Ecto neural progenitor cell (in vitro differentiated cells): ENCODE measurements at regions not wholly inside any gene's neighbourhood (a gene's known extent, or its start where the extent isn't known, plus 50 kb on each side); places are given as distances from the start of the nearest gene placed in this dataset.

Experiments used
- DNase-seq: peaks from one replicate; pipeline ENCODE4 v3.0.0-alpha.2; 2018; ENCODE audit warnings: low spot score

DNA sequence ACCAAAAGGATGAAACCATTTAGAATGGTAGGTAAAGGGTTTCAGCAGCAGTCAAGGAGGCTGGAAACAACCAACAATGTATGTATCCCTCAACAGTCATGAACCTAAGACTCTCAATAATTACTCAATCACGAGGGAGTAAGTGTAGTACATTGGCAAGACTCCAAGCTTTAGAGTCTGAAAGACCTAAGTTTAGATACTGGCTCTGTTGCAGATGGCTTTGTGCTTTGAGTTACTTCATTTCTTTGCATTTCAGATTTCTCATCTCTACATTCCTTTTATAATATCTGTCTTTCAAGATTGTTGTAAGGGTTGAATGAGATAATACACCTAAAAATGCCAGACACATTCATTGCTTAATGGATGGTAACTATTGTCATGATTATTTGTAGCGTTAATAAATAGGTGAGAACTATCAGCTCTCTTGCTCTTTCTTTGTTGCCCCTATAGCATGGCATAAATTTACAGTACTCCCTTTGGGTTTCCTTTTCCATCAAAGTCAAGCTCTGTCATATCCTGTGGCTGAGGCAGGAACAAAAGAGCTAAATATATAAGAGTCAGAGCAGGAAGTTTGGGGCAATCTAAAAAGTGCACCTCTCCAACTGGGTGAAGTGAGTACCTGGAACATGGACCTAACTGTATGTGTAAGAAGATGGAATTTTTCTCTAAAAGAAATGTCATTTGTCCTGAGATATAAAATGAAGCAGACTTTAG lies 228.2 kb upstream of the ZC3H12C start:
- no peak for DNase-seq

DNA sequence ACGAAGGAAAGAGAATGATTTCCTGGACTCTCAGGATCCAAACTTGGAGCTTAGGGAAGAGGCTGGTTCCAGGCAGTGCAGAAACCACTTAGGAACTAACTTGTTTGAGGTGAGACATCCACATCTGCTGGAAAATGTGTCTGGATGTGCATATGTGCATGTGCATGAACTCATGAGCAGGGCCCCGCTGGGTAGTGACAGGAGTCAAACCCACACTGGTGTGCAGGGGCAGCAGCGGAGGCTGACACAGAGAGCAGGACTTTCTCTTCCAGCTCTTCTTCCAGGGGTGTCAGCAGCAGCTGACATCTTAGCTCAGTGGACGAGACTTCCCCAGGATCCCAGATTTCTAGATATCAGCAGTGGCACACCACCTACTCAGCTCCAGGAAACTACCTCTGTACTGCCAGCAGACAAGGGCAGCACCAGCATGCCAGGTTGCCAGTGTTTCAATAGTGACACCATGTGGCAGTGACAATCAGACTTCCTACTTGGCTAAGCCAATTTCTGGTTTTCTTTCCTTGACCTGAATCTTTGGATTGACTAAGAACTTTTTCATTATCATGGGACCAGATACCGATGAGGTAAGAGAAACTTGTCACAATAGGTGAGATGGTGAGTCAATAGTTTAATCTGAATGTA lies 227.5 kb upstream of the ZC3H12C start:
- no peak for DNase-seq

DNA sequence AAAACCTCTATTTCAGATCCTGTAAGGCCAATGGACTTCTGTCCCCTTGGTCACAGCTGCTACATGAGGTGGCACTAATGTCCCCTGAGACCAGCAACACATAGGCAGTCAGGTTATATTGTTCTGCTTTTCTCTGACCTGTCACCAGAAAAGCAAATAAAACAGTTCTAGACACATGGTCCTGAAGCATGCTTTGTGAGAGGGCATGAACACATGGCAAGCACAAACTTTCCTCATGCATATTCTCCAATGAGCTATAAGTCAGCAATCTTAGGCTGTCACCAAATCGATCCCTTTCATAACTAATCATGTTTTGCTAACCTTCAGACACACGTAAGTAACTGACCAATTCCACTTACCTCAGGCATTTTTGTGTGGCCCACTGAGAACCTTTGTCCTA lies 225.4 kb upstream of the ZC3H12C start:
- DNase-seq = no peak

GRCh38 chr11:109869536-109869935 lies 223.7 kb upstream of the ZC3H12C start:
- no peak for DNase-seq

- DNase-seq = no peak
Measured at GRCh38 chr11:109870297-109870696, 222.9 kb upstream of the ZC3H12C start.

GRCh38 chr11:109877043-109877442 lies 216.1 kb upstream of the ZC3H12C start:
- DNase-seq = no peak

DNA sequence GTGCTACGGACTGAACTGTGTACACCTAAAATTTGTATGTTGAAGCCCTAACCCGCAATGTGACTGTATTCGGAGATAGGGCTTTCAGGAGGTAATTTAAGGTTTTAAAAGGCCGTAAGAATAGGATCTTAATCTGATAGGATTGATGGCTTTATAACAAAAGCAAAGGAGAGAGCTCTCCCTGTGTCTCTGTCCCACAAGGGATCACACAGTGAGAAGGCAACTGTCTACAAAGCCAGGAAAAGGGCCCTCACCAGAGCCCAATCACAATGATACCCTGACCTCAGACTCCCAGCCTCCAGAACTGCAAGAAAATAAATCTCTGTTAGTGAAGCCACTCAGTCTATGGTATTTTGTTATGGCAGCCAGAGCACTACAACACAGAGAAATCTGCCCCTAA lies 208.7 kb upstream of the ZC3H12C start:
- no peak for DNase-seq

- no peak for DNase-seq
Measured at GRCh38 chr11:109885006-109885405, 208.2 kb upstream of the ZC3H12C start.

GRCh38 chr11:109892321-109892794 lies 200.8 kb upstream of the ZC3H12C start:
- no peak for DNase-seq

DNA sequence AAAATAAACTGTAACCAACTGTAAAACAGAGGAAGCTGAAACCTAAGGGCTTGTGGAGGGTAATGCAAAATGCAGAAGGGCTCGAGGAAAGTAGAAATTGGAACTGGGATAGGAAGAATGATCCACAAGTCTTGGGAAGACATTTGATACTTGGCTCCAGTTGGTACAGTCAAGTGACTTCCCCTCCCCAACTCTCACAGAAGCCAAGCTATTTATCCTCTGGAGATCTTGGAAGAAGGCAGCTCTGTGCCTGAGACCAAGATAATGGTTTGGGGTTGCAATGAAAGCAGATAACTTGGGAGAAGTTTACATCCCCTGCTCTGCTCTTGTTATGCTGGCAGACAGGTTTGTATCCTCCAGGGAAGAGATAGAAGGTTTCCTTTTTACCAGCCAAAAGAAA lies 198.9 kb upstream of the ZC3H12C start:
- no peak for DNase-seq

- DNase-seq = no peak
Measured at GRCh38 chr11:109898592-109898991, 194.6 kb upstream of the ZC3H12C start.

GRCh38 chr11:109902764-109903433 lies 190.3 kb upstream of the ZC3H12C start:
- DNase-seq = no peak

- DNase-seq = no peak
Measured at GRCh38 chr11:109911488-109911887, 181.7 kb upstream of the ZC3H12C start.

DNA sequence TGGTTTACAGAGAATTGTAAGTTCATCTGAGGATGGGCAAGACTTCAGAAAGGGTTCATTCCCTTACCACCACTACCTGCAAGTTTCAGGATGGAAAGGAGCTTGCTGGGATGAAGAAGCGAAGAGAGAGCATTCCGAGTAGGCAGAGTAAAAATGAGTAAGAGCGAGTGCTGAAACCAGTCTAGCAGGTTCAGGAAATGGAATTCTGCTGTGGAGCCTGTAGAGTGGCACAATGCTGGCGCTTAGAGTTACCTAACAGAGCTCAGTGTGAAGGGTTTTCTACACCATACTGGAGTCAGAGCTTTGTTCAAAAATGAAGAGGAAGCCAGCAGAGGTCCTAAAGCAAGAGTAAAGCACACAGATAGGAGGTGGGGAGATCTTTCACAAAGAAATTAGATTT lies 179.2 kb upstream of the ZC3H12C start:
- DNase-seq = no peak

DNA sequence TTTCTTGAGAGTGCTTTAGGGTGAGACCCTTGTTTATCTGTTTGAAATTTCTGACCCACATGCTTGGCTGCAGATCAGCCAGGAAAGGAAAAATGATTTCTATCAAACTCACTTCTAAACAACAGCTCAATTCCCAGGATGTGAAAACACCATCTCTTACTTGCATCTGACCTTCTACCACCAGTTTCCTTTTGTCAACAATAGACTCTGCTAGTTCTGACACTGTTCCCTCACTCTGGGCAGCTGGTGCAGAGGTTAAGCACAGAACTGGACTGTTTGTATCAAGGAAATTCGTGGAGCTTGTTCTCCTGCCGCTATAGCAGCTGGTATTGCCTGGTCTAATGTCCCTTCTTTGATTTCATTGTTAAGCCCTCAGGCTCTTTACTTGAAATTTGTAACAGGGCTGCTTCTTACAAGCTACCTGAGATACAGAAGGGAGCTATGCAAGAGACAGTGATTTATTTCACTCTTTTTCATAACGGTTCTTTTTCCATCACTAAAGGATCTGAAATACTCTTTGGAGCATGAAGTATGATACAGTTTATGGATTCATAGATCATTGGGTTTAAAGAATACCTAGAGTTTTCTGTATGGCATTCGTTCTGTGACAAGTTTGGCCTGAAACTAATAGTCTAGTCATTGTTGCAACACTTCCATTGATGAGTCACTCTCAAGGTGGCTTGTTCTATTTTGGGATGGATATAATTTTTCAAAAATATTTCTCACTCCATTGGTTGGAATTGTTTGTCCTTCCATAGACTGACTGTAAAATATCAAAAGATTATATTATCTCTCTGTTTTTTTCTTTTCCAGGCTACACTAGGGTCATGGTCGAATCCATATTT lies 178.2 kb upstream of the ZC3H12C start:
- DNase-seq = no peak

DNA sequence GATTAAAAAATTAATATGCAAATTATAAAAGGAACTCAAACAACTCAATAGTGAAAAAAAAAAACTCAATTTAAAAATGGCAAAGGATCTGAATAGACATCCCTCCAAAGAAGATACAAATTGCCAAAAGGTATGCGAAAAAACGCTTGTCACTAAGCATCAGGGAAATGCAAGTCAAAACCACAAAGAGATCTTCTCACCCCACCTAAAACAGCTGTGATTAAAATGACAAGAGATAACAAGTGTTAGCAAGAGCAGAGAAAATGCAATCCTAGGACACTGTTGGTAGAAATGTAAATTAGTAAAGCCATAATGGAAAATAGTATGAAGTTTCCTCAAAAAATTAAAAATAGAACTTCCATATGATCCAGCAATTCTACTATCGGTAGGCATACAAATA lies 166.3 kb upstream of the ZC3H12C start:
- DNase-seq = no peak

DNA sequence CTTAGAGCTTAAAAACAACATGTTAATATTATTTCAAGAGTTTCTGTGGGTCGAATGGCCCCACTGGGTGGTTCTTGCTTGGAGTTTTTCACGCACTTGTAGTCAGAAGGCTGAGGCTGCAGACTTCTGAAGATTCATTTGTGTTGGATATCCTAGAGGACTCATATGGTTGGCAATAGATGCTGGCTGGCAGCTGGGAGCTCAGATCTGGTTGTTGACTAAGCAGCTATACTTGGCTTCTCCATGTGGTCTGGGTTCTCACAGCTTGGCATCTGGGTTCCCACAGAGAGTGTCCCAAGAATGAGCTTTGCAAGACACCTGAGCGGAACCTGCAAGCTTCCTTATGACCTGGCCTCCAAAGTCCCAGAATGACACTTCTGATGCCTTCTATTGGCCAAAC lies 163.9 kb upstream of the ZC3H12C start:
- DNase-seq = no peak

- DNase-seq = no peak
Measured at GRCh38 chr11:109933126-109933525, 160.1 kb upstream of the ZC3H12C start.

- no peak for DNase-seq
Measured at GRCh38 chr11:109934151-109934550, 159.0 kb upstream of the ZC3H12C start.

DNA sequence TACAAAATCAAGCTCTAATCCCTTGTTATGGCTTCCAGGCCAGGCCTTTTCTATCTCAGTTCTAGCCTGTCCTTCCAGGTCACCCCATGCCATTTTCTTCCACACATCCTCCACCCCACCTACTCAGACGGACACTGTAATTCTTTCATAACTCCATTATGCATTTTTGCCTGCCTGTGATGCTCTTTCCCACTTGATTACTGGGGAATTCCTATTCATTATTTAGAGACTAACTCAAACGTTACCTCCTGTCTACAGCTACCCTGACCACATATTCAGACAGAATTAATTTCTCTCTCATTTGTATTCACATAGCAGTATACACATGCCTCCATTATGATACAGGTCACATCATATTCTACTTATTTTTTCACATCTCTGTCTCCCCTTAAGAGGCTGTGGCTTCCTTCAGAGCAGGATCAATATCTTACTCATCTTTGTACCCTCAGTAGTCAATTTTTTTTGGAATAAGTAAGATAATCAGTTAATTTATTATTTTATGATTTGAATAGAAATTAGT lies 156.5 kb upstream of the ZC3H12C start:
- no peak for DNase-seq

DNA sequence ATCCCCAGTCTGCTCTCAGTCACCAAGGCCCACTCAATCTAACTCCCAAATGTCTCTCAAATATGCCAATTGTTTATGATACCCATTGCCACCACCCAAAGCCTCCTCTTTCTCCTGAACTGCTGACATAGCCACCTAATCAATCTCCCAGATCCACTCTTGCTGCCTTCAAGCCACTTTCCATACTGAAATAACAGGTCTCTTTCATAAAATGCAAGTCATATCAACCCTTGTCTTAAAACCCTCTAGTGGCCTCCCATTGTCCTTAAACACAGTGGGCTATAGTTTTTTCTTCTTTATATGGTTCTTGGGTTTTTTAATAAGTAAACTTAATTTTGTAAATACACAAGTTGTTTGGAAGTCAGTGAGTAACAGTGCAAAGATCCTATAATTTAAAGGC lies 155.2 kb upstream of the ZC3H12C start:
- DNase-seq = no peak

DNA sequence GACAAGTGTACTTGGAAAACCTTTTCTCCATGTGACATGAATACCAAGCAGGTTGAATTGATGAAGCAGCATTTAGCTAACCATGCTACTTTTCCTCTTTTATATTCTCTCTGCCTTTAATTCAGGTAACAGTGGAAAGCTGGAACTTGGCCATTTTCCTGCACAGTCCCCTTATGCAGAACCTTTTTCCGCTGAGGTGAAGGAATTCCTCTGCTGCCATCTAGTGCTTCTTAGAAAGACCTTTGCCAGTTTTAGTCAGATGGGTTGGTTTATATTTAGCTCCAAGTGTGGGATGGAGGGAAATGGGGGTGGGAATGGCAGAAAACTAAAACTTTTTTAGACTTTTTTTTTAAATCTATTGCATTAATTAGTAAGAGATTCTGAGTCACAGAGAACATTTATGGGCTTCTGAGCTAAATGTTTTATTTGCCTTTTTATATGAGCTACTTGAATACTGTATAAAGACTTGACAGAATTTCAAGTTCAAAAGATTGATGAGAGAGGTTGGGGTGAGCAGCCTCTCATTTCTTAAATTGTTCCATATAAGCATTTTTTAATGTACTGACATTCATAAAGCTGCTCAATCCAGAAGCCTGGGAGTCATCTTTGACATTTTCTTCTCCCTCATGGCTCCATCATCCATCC lies 153.9 kb upstream of the ZC3H12C start:
- DNase-seq = no peak
